ENCODE measurements at regions not wholly inside any gene's neighbourhood (a gene's known extent, or its start where the extent isn't known, plus 50 kb on each side); places are given as distances from the start of the nearest gene placed in this dataset.
A peak's percentile ranks its signal among the peaks of the same experiment; 100 is the strongest.
"Not testable (repeated sequence)": the region's sequence is repeated elsewhere in the genome, so short reads cannot be mapped to it uniquely, and the experiment has no call there.

GRCh38 chr2:131300153-131300552 lies 63.8 kb downstream of the RAB6D start:
- H2BK12ac ChIP-seq (ENCODE audit: insufficient read length, low read depth, low read length); H3K79me2 ChIP-seq (ENCODE audit: insufficient read depth, low read length); H2BK120ac ChIP-seq (ENCODE audit: low read depth, low read length, poor library complexity, severe bottlenecking); H3K4me3 Mint-ChIP-seq; H2BK15ac ChIP-seq (ENCODE audit: low read depth, low read length); H3K27ac ChIP-seq (ENCODE audit: insufficient read length, low read depth, low read length); H4K5ac ChIP-seq (ENCODE audit: insufficient read length, low read depth, low read length); H3K9ac ChIP-seq (ENCODE audit: extremely low read depth, insufficient read length, low read length); H3K9me3 ChIP-seq (ENCODE audit: control insufficient read depth, low read depth, low read length); H3T11ph ChIP-seq (ENCODE audit: low read length); H3K4me1 Mint-ChIP-seq; H3K79me1 ChIP-seq (ENCODE audit: insufficient read depth, low read depth, low read length, poor library complexity, severe bottlenecking); H4K20me1 ChIP-seq (ENCODE audit: control insufficient read depth, insufficient read depth, insufficient read length); H4K8ac ChIP-seq (replicated peaks; ENCODE audit: insufficient read length, low read depth, low read length); H3K27ac Mint-ChIP-seq; H3K4me1 ChIP-seq (ENCODE audit: insufficient read depth, low read length); H3K9me3 Mint-ChIP-seq; H3K23me2 ChIP-seq (ENCODE audit: insufficient read length, low read depth, low read length, poor library complexity, severe bottlenecking); H2AFZ ChIP-seq (ENCODE audit: low read length); H3K18ac ChIP-seq (ENCODE audit: insufficient read length, low read depth, low read length); H3K14ac ChIP-seq (ENCODE audit: insufficient read depth, low read length); H3K23ac ChIP-seq (ENCODE audit: insufficient read length, low read depth, low read length); H2AK5ac ChIP-seq (ENCODE audit: insufficient read length, low read length); H3K36me3 Mint-ChIP-seq (ENCODE audit: insufficient read depth in 1 of 3, low read depth in 3 of 3); H3K4me2 ChIP-seq (ENCODE audit: insufficient read depth, insufficient read length, low read length); H3K27me3 ChIP-seq (ENCODE audit: insufficient read depth, low read length); H2BK5ac ChIP-seq (ENCODE audit: insufficient read length, low read length); H2BK20ac ChIP-seq (ENCODE audit: low read depth, low read length, poor library complexity, severe bottlenecking); H3K56ac ChIP-seq (ENCODE audit: insufficient read length, low read depth, low read length); H4K91ac ChIP-seq (ENCODE audit: insufficient read length, low read depth, low read length); H3K4ac ChIP-seq (ENCODE audit: low read depth, low read length): not testable (repeated sequence)
- peak; percentile 82 for DNase-seq
- TF ChIP-seq, protein P1, sequence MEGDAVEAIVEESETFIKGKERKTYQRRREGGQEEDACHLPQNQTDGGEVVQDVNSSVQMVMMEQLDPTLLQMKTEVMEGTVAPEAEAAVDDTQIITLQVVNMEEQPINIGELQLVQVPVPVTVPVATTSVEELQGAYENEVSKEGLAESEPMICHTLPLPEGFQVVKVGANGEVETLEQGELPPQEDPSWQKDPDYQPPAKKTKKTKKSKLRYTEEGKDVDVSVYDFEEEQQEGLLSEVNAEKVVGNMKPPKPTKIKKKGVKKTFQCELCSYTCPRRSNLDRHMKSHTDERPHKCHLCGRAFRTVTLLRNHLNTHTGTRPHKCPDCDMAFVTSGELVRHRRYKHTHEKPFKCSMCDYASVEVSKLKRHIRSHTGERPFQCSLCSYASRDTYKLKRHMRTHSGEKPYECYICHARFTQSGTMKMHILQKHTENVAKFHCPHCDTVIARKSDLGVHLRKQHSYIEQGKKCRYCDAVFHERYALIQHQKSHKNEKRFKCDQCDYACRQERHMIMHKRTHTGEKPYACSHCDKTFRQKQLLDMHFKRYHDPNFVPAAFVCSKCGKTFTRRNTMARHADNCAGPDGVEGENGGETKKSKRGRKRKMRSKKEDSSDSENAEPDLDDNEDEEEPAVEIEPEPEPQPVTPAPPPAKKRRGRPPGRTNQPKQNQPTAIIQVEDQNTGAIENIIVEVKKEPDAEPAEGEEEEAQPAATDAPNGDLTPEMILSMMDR (conservative IDR thresholded peaks at IDR 0.05), result peak; percentile 35; the same call in 2 of the 3 replicates
- no CpG with 5 or more reads among the region's 34 CpGs for WGBS (ENCODE audit: extremely low coverage, insufficient read length, low lambda C conversion rate)
- peaks cover 25% of the 10 kb centered on the region for H3K27me3 Mint-ChIP-seq (ENCODE audit: low read depth)

GRCh38 chr2:131277857-131278256 lies 68.5 kb downstream of the POTEE start:
- H3K36me3 Mint-ChIP-seq (ENCODE audit: insufficient read depth in 1 of 3, low read depth in 3 of 3); H2AFZ ChIP-seq (ENCODE audit: low read length); H2BK15ac ChIP-seq (ENCODE audit: low read depth, low read length): not testable (repeated sequence)

More at GRCh38 chr2:131277857-131278256, 68.5 kb downstream of the POTEE start:
- not testable (repeated sequence) for H4K20me1 ChIP-seq (ENCODE audit: control insufficient read depth, insufficient read depth, insufficient read length); H3K18ac ChIP-seq (ENCODE audit: insufficient read length, low read depth, low read length); H3K27ac Mint-ChIP-seq; H3K4ac ChIP-seq (ENCODE audit: low read depth, low read length); H3K23me2 ChIP-seq (ENCODE audit: insufficient read length, low read depth, low read length, poor library complexity, severe bottlenecking); H3K9ac ChIP-seq (ENCODE audit: extremely low read depth, insufficient read length, low read length); H2BK12ac ChIP-seq (ENCODE audit: insufficient read length, low read depth, low read length); H4K5ac ChIP-seq (ENCODE audit: insufficient read length, low read depth, low read length); H2AK5ac ChIP-seq (ENCODE audit: insufficient read length, low read length); H3K4me1 Mint-ChIP-seq; H3K4me2 ChIP-seq (ENCODE audit: insufficient read depth, insufficient read length, low read length); H4K91ac ChIP-seq (ENCODE audit: insufficient read length, low read depth, low read length); H2BK120ac ChIP-seq (ENCODE audit: low read depth, low read length, poor library complexity, severe bottlenecking); H3K4me1 ChIP-seq (ENCODE audit: insufficient read depth, low read length); H3K27ac ChIP-seq (ENCODE audit: insufficient read length, low read depth, low read length); H3K9me3 Mint-ChIP-seq; H3T11ph ChIP-seq (ENCODE audit: low read length); H3K56ac ChIP-seq (ENCODE audit: insufficient read length, low read depth, low read length); H4K8ac ChIP-seq (replicated peaks; ENCODE audit: insufficient read length, low read depth, low read length); H3K9me3 ChIP-seq (ENCODE audit: control insufficient read depth, low read depth, low read length); H2BK20ac ChIP-seq (ENCODE audit: low read depth, low read length, poor library complexity, severe bottlenecking); H3K14ac ChIP-seq (ENCODE audit: insufficient read depth, low read length); H3K27me3 ChIP-seq (ENCODE audit: insufficient read depth, low read length); H3K27me3 Mint-ChIP-seq (ENCODE audit: low read depth); H2BK5ac ChIP-seq (ENCODE audit: insufficient read length, low read length); H3K23ac ChIP-seq (ENCODE audit: insufficient read length, low read depth, low read length); DNase-seq; H3K79me1 ChIP-seq (ENCODE audit: insufficient read depth, low read depth, low read length, poor library complexity, severe bottlenecking); H3K79me2 ChIP-seq (ENCODE audit: insufficient read depth, low read length); H3K4me3 Mint-ChIP-seq
- whole genome bisulfite sequencing (ENCODE audit: extremely low coverage, insufficient read length, low lambda C conversion rate), result no CpG with 5 or more reads among the region's 8 CpGs
